GM12878 (cell line): ENCODE measurements at regions not wholly inside any gene's neighbourhood (a gene's known extent, or its start where the extent isn't known, plus 50 kb on each side); places are given as distances from the start of the nearest gene placed in this dataset.

Experiments
- ATAC-seq: fragments of 200-7000 bp; cut with Tn5 transposase; 3 replicates; pipeline ENCODE4 v1.9.1; 2020; ENCODE audit warnings: mild to moderate bottlenecking, moderate library complexity
- BruUV-seq: library from RNA; stranded (reverse); fragments of 400-500 nt; replicated peaks from 2 replicates; lab custom pipeline; 2021; lab: Mats Ljungman, UMichigan
- CTCF ChIA-PET: fragments of 300-600 bp; sonication (Branson Sonifier 250); formaldehyde crosslinking; extraction: SDS; loops from one replicate; lab custom pipeline; 2021; ENCODE audit warnings: inconsistent platforms; lab: Yijun Ruan, JAX
- POLR2A ChIA-PET: fragments of 350-600 bp; formaldehyde crosslinking; extraction: SDS; loops from one replicate; lab custom pipeline; 2021; ENCODE audit warnings: inconsistent platforms; lab: Charles Lee
- RAD21 ChIA-PET: fragments of 300-600 bp; sonication (Branson Sonifier 250); formaldehyde crosslinking; loops from one replicate; lab custom pipeline; 2023; ENCODE audit warnings: antibody characterized with exemption; ENCODE audit not compliant: unreplicated experiment; lab: Charles Lee
- SMC1A ChIA-PET: fragments of 300-600 bp; sonication (Branson Sonifier 250); formaldehyde crosslinking; loops from one replicate; lab custom pipeline; 2023; ENCODE audit not compliant: unreplicated experiment, uncharacterized antibody; lab: Charles Lee
- DNase-seq: peaks from one replicate; pipeline ENCODE4 v3.0.0-alpha.2; 2011; ENCODE audit warnings: low read depth, low spot score
- FAIRE-seq: peaks from 3 replicates; lab custom pipeline; 2011; peaks lifted over from hg19 to GRCh38; lab: Jason Lieb, UNC
- H2AFZ ChIP-seq: 2 replicates; pipeline ENCODE4 v1.6.0; 2011; ENCODE audit warnings: low read depth, low read length, control low read depth; ENCODE audit not compliant: control insufficient read depth
- H3K27ac ChIP-seq: 2 replicates; pipeline ENCODE4 v1.5.1; 2011; ENCODE audit warnings: control low read depth; ENCODE audit not compliant: control insufficient read depth, insufficient read depth
- H3K27me3 ChIP-seq, 2 experiments: replicated peaks in 1 of 2; 2 replicates each; pipeline versions ENCODE4 v1.6.0 to v1.6.1; 2011; ENCODE audit warnings: low read length in 1 of 2; ENCODE audit not compliant: control insufficient read depth in 2 of 2, insufficient read depth in 2 of 2
- H3K36me3 ChIP-seq, 2 experiments: 2 replicates each; pipeline ENCODE4 v1.5.1; 2011; ENCODE audit warnings: low read length in 1 of 2; ENCODE audit not compliant: control insufficient read depth in 2 of 2, insufficient read depth in 2 of 2
- H3K4me1 ChIP-seq: 2 replicates; pipeline ENCODE4 v1.6.1; 2011; ENCODE audit warnings: mild to moderate bottlenecking, low read length, moderate library complexity, mixed read lengths; ENCODE audit not compliant: control insufficient read depth, insufficient read depth
- H3K4me2 ChIP-seq: 2 replicates; pipeline ENCODE4 v1.6.0; 2011; ENCODE audit warnings: control low read depth; ENCODE audit not compliant: control insufficient read depth, insufficient read depth
- H3K4me3 ChIP-seq: fragments of 200-600 bp; sonication (generic); 2 replicates; pipeline ENCODE4 v1.5.1; 2016
- H3K79me2 ChIP-seq: 2 replicates; pipeline ENCODE4 v1.6.0; 2011; ENCODE audit warnings: low read length; ENCODE audit not compliant: control insufficient read depth, insufficient read depth
- H3K9ac ChIP-seq: 2 replicates; pipeline ENCODE4 v1.8.0; 2011; ENCODE audit warnings: low read length, control low read depth, mixed read lengths; ENCODE audit not compliant: control insufficient read depth, insufficient read depth
- H3K9me3 ChIP-seq: replicated peaks from 3 replicates; pipeline ENCODE4 v1.5.1; 2011; ENCODE audit warnings: mild to moderate bottlenecking, low read length; ENCODE audit not compliant: control insufficient read depth, insufficient read depth
- H4K20me1 ChIP-seq: 2 replicates; pipeline ENCODE4 v1.6.0; 2011; ENCODE audit not compliant: control insufficient read depth, insufficient read depth
- CHD1 ChIP-seq: IDR thresholded peaks from 2 replicates; pipeline ENCODE4 v1.6.1; 2012; ENCODE audit warnings: low read depth, low read length, improper control_type of control experiment
- E2F8 ChIP-seq: fragments of 450-650 bp; IDR thresholded peaks from 2 replicates; pipeline ENCODE4 v1.6.1; 2018; ENCODE audit warnings: mild to moderate bottlenecking, low read depth, moderate library complexity; ENCODE audit not compliant: partially characterized antibody
- ESRRA ChIP-seq: IDR thresholded peaks from 2 replicates; pipeline ENCODE4 v1.6.1; 2012; ENCODE audit warnings: mild to moderate bottlenecking, low read length, improper control_type of control experiment
- IKZF1 ChIP-seq: fragments of 450-650 bp; conservative IDR thresholded peaks from 2 replicates; pipeline ENCODE4 v1.6.1; 2017; ENCODE audit warnings: antibody characterized with exemption, mild to moderate bottlenecking
- IRF3 ChIP-seq: fragments of 450-650 bp; IDR thresholded peaks from 2 replicates; pipeline ENCODE4 v1.6.1; 2014; ENCODE audit warnings: mild to moderate bottlenecking
- LARP7 ChIP-seq: fragments of 450-650 bp; IDR thresholded peaks from 2 replicates; pipeline ENCODE4 v1.6.1; 2017; ENCODE audit warnings: mild to moderate bottlenecking
- MEF2B ChIP-seq: fragments of 450-650 bp; IDR thresholded peaks from 2 replicates; pipeline ENCODE4 v1.6.1; 2018; ENCODE audit warnings: mild to moderate bottlenecking, moderate library complexity; ENCODE audit not compliant: partially characterized antibody, poor library complexity, severe bottlenecking
- MLLT1 ChIP-seq: fragments of 450-650 bp; IDR thresholded peaks from 2 replicates; pipeline ENCODE4 v1.6.1; 2016; ENCODE audit warnings: mild to moderate bottlenecking
- NR2C2 ChIP-seq: IDR thresholded peaks from 2 replicates; pipeline ENCODE4 v1.6.1; 2011; ENCODE audit warnings: borderline replicate concordance, low read depth; ENCODE audit not compliant: control insufficient read depth, insufficient read length
- RFX5 ChIP-seq: IDR thresholded peaks from 2 replicates; pipeline ENCODE4 v1.6.1; 2011; ENCODE audit warnings: low read depth, low read length, improper control_type of control experiment
- USF1 ChIP-seq: IDR thresholded peaks from 2 replicates; pipeline ENCODE4 v1.6.1; 2011; ENCODE audit warnings: borderline replicate concordance, low read depth, mild to moderate bottlenecking, moderate library complexity, mixed read lengths, low read length; ENCODE audit not compliant: insufficient read depth; ENCODE audit errors: extremely low read length
- ZNF24 ChIP-seq: fragments of 450-650 bp; IDR thresholded peaks from 2 replicates; pipeline ENCODE4 v1.6.1; 2017; ENCODE audit warnings: antibody characterized with exemption, mild to moderate bottlenecking
- WGBS: methylation state at CpG from one replicate; pipeline ENCODE4 v1.1.6; 2016; ENCODE audit warnings: low lambda C conversion rate; ENCODE audit not compliant: insufficient replicate concordance, insufficient coverage; ENCODE audit errors: missing lambda C conversion rate; 5-methylcytosine and 5-hydroxymethylcytosine counted together
- in situ Hi-C: fragments of 300-500 bp; cut with MboI; formaldehyde crosslinking; loops from 9 replicates; pipeline ENCODE4 v1.14.3; 2018; ENCODE audit warnings: mixed read lengths
- intact Hi-C: fragments of 100-400 bp; cut with micrococcal nuclease; formaldehyde crosslinking; loops from one replicate; pipeline ENCODE4 v1.14.2; 2022; ENCODE audit not compliant: unreplicated experiment

- H3K27ac ChIP-seq = no peak overlapping the region
- FAIRE-seq (no peak), ATAC-seq (no peak), DNase-seq (no peak)
- no peak for TF ChIP-seq IRF3
- TF ChIP-seq CHD1 = no peak
- no peak for TF ChIP-seq USF1
- no peak for TF ChIP-seq NR2C2
- no peak for TF ChIP-seq MLLT1
- TF ChIP-seq LARP7 = no peak
- no peak for TF ChIP-seq E2F8
- no peak for TF ChIP-seq IKZF1
- no peak for TF ChIP-seq MEF2B
- no peak for TF ChIP-seq ZNF24
- no peak for TF ChIP-seq RFX5
- TF ChIP-seq ESRRA = no peak
- intact Hi-C loops = no loop called here
- SMC1A ChIA-PET = no interaction called here
- RAD21 ChIA-PET = no interaction called here
- POLR2A ChIA-PET = no interaction called here
- H3K4me3 ChIP-seq = no peak overlapping the region
- H4K20me1 ChIP-seq = no peaks in the 10 kb centered on the region
- no TSS peak for BruUV-seq
- in situ Hi-C loops = no loop called here
- CTCF ChIA-PET = no interaction called here
- H2AFZ ChIP-seq = no peak overlapping the region
- no peaks in the 10 kb centered on the region for H3K27me3 ChIP-seq
- H3K9me3 ChIP-seq = no peaks in the 10 kb centered on the region
- 31% methylated on average over 2 of the region's 2 CpGs for WGBS
- no peak overlapping the region for H3K9ac ChIP-seq
- H3K79me2 ChIP-seq = no peaks in the 10 kb centered on the region
- H3K4me1 ChIP-seq = no peaks in the 10 kb centered on the region
- no peaks in the 10 kb centered on the region for H3K36me3 ChIP-seq
- no peak overlapping the region for H3K4me2 ChIP-seq
Measured at GRCh38 chr4:25481648-25482047, 104.6 kb downstream of the ANAPC4 start.
